GM12872 (cell line): ENCODE measurements at regions not wholly inside any gene's neighbourhood (a gene's known extent, or its start where the extent isn't known, plus 50 kb on each side); places are given as distances from the start of the nearest gene placed in this dataset.

Experiments used
- CTCF ChIP-seq: IDR thresholded peaks from 3 replicates; pipeline ENCODE4 v1.5.1; 2011; ENCODE audit warnings: low read depth, mild to moderate bottlenecking, low read length, moderate library complexity; ENCODE audit not compliant: insufficient read depth

GRCh38 chr4:159543831-159544230 lies 441.0 kb downstream of the RAPGEF2 start:
- no peak for TF ChIP-seq CTCF

GRCh38 chr4:159545556-159545955 lies 442.7 kb downstream of the RAPGEF2 start:
- TF ChIP-seq CTCF: no peak

- TF ChIP-seq CTCF: no peak
These were observed 444.9 kb downstream of the RAPGEF2 start for GRCh38 chr4:159547645-159548308.

GRCh38 chr4:159549098-159549518 lies 446.2 kb downstream of the RAPGEF2 start:
- TF ChIP-seq CTCF: no peak

- TF ChIP-seq CTCF: no peak
These were observed 448.4 kb downstream of the RAPGEF2 start for GRCh38 chr4:159551281-159551680.

- TF ChIP-seq CTCF: no peak
These were observed 450.3 kb downstream of the RAPGEF2 start for GRCh38 chr4:159552979-159553768.

GRCh38 chr4:159555873-159556272 lies 453.0 kb downstream of the RAPGEF2 start:
- TF ChIP-seq CTCF: no peak
